ENCODE measurements at regions not wholly inside any gene's neighbourhood (a gene's known extent, or its start where the extent isn't known, plus 50 kb on each side); places are given as distances from the start of the nearest gene placed in this dataset.

DNA sequence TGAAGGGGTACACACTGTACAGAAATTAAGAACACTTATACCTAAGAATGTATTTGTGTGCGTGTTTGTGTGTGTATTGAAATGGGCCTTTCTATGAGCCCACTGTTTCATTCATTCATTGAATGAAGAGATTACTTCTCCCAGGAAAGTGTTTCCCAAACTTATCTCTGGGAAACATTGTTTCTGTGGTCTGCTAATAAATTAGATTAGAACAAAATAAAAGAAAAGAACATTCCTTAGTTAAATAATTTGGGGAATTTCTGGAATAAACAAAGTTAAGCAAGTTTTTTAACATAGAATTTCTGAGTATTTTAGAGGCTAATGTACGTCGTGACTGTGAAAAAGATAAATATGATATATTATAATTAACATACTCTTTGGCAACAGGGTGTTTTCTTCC, 402.4 kb upstream of the CDH11 start:
- BruUV-seq (replicated peaks) = no TSS peak
- CTCF ChIA-PET (ENCODE audit: unreplicated experiment) = no interaction called here
- no peak for TF ChIP-seq EZH2phosphoT487 (IDR thresholded peaks at IDR 0.05; ENCODE audit: borderline replicate concordance, low read depth, low read length)
- TF ChIP-seq, protein P1, sequence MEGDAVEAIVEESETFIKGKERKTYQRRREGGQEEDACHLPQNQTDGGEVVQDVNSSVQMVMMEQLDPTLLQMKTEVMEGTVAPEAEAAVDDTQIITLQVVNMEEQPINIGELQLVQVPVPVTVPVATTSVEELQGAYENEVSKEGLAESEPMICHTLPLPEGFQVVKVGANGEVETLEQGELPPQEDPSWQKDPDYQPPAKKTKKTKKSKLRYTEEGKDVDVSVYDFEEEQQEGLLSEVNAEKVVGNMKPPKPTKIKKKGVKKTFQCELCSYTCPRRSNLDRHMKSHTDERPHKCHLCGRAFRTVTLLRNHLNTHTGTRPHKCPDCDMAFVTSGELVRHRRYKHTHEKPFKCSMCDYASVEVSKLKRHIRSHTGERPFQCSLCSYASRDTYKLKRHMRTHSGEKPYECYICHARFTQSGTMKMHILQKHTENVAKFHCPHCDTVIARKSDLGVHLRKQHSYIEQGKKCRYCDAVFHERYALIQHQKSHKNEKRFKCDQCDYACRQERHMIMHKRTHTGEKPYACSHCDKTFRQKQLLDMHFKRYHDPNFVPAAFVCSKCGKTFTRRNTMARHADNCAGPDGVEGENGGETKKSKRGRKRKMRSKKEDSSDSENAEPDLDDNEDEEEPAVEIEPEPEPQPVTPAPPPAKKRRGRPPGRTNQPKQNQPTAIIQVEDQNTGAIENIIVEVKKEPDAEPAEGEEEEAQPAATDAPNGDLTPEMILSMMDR (conservative IDR thresholded peaks at IDR 0.05; ENCODE audit: low read length) = no peak
- no peak overlapping the region for H2AFZ ChIP-seq (ENCODE audit: low read length)
- H3K27ac ChIP-seq (ENCODE audit: low read depth, low read length, poor library complexity, severe bottlenecking) = no peak overlapping the region
- H3K9me2 ChIP-seq (ENCODE audit: insufficient read depth, low read length) = no peaks in the 10 kb centered on the region
- intact Hi-C loops (cut with micrococcal nuclease; ENCODE audit: unreplicated experiment) = no loop called here
- POLR2A ChIA-PET = no interaction called here
- no peak for DNase-seq (ENCODE audit: low spot score)
- no peaks in the 10 kb centered on the region for H4K20me1 ChIP-seq (ENCODE audit: insufficient read depth, low read length)
- no peaks in the 10 kb centered on the region for H3K9me3 ChIP-seq (ENCODE audit: low read length)
- no peak overlapping the region for H3K4me2 ChIP-seq (ENCODE audit: low read length)
- no peaks in the 10 kb centered on the region for H3K36me3 ChIP-seq (ENCODE audit: insufficient read depth, low read length)
- no peaks in the 10 kb centered on the region for H3K4me1 ChIP-seq (ENCODE audit: insufficient read depth, low read length, poor library complexity, severe bottlenecking)
- H3K4me3 ChIP-seq (ENCODE audit: low read depth, low read length, poor library complexity, severe bottlenecking) = no peak overlapping the region
- H3K79me2 ChIP-seq (ENCODE audit: insufficient read depth, low read depth, low read length) = no peaks in the 10 kb centered on the region

DNA sequence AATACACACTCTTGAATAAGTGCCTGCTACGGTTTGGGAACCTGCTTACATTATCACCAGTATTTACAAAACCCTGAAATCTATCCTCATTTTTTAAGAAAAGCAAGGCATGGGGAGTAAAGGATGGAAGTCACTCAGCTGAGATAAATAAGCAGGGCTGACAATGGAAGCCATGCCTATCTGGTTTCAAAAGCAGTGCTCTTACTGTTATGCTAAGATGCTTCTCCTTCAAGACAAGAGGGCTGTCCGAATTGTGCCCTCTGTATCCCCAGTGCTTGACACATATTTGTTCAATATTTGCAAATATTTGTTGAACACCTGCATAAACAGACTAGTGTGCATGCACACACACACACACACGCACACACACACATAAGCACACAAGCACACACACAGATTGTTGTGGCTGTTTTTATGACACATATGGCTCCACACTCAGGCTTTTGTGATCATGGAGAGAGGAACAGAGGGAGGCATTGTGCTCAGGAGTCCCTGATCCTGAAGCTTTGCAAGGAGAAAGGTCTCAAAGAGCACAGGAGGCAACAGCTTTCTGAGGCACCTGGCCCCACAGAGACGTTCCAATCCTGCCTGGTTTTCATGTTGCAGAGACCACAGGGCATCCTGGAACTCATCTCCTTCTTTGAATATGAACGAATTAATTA, 401.6 kb upstream of the CDH11 start:
- Histone ChIP-seq H3K9me2 (ENCODE audit: insufficient read depth, low read length) (no peaks in the 10 kb centered on the region), H3K4me1 (ENCODE audit: insufficient read depth, low read length, poor library complexity, severe bottlenecking) (no peaks in the 10 kb centered on the region), H2AFZ (ENCODE audit: low read length) (no peak overlapping the region), H4K20me1 (ENCODE audit: insufficient read depth, low read length) (no peaks in the 10 kb centered on the region), H3K9me3 (ENCODE audit: low read length) (no peaks in the 10 kb centered on the region), H3K79me2 (ENCODE audit: insufficient read depth, low read depth, low read length) (no peaks in the 10 kb centered on the region), H3K36me3 (ENCODE audit: insufficient read depth, low read length) (no peaks in the 10 kb centered on the region), H3K27ac (ENCODE audit: low read depth, low read length, poor library complexity, severe bottlenecking) (no peak overlapping the region), H3K4me3 (ENCODE audit: low read depth, low read length, poor library complexity, severe bottlenecking) (no peak overlapping the region), H3K4me2 (ENCODE audit: low read length) (no peak overlapping the region)
- no peak for DNase-seq (ENCODE audit: low spot score)
- CTCF ChIA-PET (ENCODE audit: unreplicated experiment) = no interaction called here
- POLR2A ChIA-PET = no interaction called here
- intact Hi-C loops (cut with micrococcal nuclease; ENCODE audit: unreplicated experiment) = no loop called here
- TF ChIP-seq, protein P1 (conservative IDR thresholded peaks at IDR 0.05; ENCODE audit: low read length) = no peak
- no peak for TF ChIP-seq EZH2phosphoT487 (IDR thresholded peaks at IDR 0.05; ENCODE audit: borderline replicate concordance, low read depth, low read length)
- BruUV-seq (replicated peaks) = no TSS peak

DNA sequence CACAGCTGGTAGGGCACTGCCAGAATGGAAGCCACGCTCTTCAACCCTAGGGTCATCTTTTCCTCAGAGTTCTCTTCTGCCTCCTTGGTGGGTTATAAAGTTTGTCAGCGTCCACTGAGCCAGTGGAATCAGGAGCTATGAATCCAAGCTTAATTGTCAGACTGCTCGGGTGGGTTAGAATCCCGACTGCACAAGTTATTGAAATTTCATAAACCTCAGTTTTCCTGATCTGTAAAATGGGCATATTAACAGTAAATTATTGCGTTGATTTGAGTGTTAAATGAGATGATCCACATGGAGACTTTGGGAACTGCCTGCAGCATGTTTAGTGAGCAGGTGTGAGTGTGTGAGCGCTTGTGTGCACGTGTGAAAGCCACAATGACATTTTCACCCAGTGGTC, 400.5 kb upstream of the CDH11 start:
- H3K4me3 ChIP-seq (ENCODE audit: low read depth, low read length, poor library complexity, severe bottlenecking) = no peak overlapping the region
- intact Hi-C loops (cut with micrococcal nuclease; ENCODE audit: unreplicated experiment) = no loop called here
- ChIA-PET CTCF (ENCODE audit: unreplicated experiment) (no interaction called here), POLR2A (no interaction called here)
- no peaks in the 10 kb centered on the region for H4K20me1 ChIP-seq (ENCODE audit: insufficient read depth, low read length)
- no peaks in the 10 kb centered on the region for H3K9me2 ChIP-seq (ENCODE audit: insufficient read depth, low read length)
- no peak for DNase-seq (ENCODE audit: low spot score)
- H3K36me3 ChIP-seq (ENCODE audit: insufficient read depth, low read length) = no peaks in the 10 kb centered on the region
- H3K4me1 ChIP-seq (ENCODE audit: insufficient read depth, low read length, poor library complexity, severe bottlenecking) = no peaks in the 10 kb centered on the region
- no peak overlapping the region for H2AFZ ChIP-seq (ENCODE audit: low read length)
- no peak overlapping the region for H3K4me2 ChIP-seq (ENCODE audit: low read length)
- no peaks in the 10 kb centered on the region for H3K9me3 ChIP-seq (ENCODE audit: low read length)
- TF ChIP-seq EZH2phosphoT487 (IDR thresholded peaks at IDR 0.05; ENCODE audit: borderline replicate concordance, low read depth, low read length) = no peak
- TF ChIP-seq, protein P1 (conservative IDR thresholded peaks at IDR 0.05; ENCODE audit: low read length) = no peak
- no TSS peak for BruUV-seq (replicated peaks)
- no peaks in the 10 kb centered on the region for H3K79me2 ChIP-seq (ENCODE audit: insufficient read depth, low read depth, low read length)
- H3K27ac ChIP-seq (ENCODE audit: low read depth, low read length, poor library complexity, severe bottlenecking) = no peak overlapping the region
